ENCODE measurements at regions not wholly inside any gene's neighbourhood (a gene's known extent, or its start where the extent isn't known, plus 50 kb on each side); places are given as distances from the start of the nearest gene placed in this dataset.

GRCh38 chr5:17888155-17888554, 253.9 kb downstream of the TAF11L14 start:
- in situ Hi-C loops (cut with MboI; ENCODE audit: low sequenced_read_pairs) = no loop called here

DNA sequence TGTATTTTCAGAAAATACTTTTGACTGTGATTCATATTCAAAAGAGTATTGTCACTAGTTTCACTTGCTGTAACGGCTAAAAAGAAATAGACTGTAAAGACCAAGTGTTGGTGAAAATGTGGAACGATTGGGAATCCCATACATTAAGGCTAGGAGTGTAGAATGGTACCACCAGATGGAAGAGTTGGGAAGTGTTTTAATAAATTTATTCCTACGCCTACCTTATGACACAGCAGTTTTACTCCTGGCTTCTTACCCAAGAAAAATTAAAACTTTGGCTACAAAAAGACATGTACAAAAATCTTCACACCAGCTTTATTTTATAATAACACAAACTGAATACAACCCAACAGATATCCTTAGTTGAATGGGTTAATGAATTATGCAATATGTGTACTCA, 256.2 kb downstream of the TAF11L14 start:
- in situ Hi-C loops (cut with MboI; ENCODE audit: low sequenced_read_pairs) = no loop called here

GRCh38 chr5:17891881-17892280, 257.6 kb downstream of the TAF11L14 start:
- in situ Hi-C loops (cut with MboI; ENCODE audit: low sequenced_read_pairs) = no loop called here

- in situ Hi-C loops (cut with MboI; ENCODE audit: low sequenced_read_pairs) = no loop called here
Observed at GRCh38 chr5:17893026-17893635, 258.9 kb downstream of the TAF11L14 start.

DNA sequence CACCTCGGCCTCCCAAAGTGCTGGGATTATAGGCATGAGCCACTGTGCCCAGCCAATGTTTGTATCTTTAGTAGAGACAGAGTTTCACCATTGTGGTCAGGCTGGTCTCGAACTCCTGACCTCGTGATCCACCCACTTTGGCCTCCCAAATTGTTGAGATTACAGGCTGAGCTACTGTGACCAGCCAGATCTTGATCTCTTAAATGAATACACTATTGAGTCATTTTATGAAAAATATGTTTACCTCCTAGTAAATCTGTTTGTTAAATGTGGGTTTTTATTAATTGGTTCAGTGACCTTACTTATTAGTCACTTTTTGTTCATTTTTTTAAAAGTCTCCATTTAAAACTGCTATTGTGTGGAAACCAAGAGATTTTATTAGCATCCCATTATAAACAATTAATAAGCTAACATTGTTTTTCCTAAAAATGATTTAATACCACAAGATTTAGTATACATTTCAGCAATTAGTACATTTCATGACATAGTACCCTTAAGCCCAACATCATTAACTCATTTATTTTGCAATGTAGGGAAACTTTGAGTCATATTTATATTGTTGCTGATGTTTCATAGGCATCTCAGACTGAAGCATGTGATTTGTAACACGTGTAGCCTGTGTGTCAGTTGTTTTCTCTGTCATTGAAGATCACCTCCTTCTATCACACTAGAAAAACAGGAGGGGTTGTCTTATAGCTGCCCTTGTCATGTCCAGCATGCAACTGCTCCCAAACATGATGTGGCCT, 261.2 kb downstream of the TAF11L14 start:
- in situ Hi-C loops (cut with MboI; ENCODE audit: low sequenced_read_pairs) = no loop called here

DNA sequence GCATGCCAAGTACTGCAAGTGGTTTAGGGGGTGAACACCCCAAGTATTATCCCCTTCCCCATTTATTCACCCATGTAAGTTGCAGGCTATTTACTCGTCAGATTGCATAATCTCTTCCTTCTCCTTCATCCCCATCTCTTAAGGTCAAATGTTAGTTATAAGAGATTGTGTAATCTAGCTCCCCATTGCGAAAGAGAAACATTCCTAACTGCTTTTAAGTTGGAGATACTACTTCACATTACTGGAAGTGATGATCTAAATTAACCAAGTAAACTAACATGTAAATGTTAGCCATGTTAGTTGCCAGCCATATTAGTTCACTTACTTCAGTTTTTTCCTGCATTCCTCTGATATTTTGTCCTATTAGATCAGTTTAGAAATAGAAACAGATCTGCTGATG, 262.3 kb downstream of the TAF11L14 start:
- in situ Hi-C loops (cut with MboI; ENCODE audit: low sequenced_read_pairs) = no loop called here

- in situ Hi-C loops (cut with MboI; ENCODE audit: low sequenced_read_pairs) = no loop called here
Observed at GRCh38 chr5:17897776-17898175, 263.5 kb downstream of the TAF11L14 start.

GRCh38 chr5:17898766-17899165, 264.5 kb downstream of the TAF11L14 start:
- in situ Hi-C loops (cut with MboI; ENCODE audit: low sequenced_read_pairs) = no loop called here

DNA sequence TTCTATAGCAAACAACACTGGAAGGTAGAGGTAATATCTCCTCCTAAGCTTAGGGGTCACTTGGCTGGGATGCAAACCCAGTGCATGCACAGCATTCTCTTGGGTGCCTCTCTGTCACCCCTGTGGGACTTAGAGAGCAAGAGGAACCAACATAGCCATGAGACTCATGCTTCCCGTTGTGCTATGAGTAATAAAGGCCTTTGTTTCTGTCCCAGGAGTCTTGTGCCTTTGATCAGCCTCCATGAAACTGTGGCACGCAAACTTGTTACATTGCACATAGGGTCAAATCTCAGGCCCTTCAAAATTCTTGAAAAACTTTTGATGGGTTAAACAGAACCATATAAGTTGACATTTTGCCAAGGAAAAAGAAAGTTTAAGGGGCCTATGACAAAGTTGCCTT, 272.8 kb downstream of the TAF11L14 start:
- in situ Hi-C loops (cut with MboI; ENCODE audit: low sequenced_read_pairs) = no loop called here

DNA sequence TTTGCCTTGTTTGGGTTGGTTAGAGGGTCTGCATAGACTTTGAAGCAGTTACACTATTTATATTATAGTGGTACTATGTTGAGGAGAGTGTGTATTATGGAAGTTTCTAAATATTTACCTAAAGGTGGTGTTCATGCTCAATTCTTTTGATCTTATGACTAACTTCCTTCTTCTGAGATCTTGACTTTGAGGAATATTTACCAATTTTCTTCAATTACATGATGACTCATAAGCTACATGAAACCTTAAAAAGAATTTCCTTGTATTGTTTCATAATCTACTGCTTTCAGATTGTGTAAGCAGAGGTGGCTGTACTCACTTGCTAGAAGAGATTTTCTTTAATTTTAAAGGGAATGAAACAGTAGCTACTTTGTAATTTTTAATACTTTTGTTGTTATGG, 276.1 kb downstream of the TAF11L14 start:
- in situ Hi-C loops (cut with MboI; ENCODE audit: low sequenced_read_pairs) = no loop called here

GRCh38 chr5:17912794-17913193, 278.5 kb downstream of the TAF11L14 start:
- in situ Hi-C loops (cut with MboI; ENCODE audit: low sequenced_read_pairs) = no loop called here

GRCh38 chr5:17916446-17916845, 282.2 kb downstream of the TAF11L14 start:
- in situ Hi-C loops (cut with MboI; ENCODE audit: low sequenced_read_pairs) = no loop called here

DNA sequence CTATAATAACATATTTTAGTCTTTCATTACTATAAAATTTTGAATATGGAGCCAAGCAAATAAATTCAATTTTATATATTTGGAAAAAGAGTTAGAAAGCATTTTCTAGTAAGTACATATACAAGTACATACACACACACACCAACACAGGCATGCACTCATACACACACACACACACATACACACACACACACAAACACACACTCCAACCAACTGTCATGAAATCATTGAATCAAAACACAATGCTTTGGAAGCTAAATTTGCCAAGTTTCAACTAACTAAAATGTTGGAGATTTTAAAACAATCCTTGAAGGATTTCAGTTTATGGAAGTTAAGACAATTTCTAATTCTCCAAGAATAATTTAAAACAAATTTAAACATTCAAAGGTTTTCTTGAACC, 283.2 kb downstream of the TAF11L14 start:
- in situ Hi-C loops (cut with MboI; ENCODE audit: low sequenced_read_pairs) = no loop called here

- in situ Hi-C loops (cut with MboI; ENCODE audit: low sequenced_read_pairs) = no loop called here
Observed at GRCh38 chr5:17918373-17919104, 284.3 kb downstream of the TAF11L14 start.

DNA sequence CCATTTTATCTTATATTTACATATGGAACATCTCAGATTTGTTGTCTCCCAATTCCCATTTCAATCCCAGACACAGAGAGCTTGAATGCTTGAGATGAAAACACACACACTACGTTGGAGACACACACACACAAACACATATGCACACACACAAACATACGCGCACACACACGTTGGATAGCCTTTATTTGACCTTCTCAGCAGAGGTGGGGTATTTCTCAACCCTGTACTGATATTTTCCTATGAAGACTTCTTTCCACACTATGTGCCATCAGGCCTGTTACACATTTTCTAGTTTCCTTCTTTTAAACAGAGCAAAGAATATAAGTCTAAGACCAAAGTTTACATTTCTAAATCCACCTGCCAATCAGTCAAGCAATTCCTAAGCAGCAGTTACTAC, 291.0 kb downstream of the TAF11L14 start:
- in situ Hi-C loops (cut with MboI; ENCODE audit: low sequenced_read_pairs) = no loop called here

DNA sequence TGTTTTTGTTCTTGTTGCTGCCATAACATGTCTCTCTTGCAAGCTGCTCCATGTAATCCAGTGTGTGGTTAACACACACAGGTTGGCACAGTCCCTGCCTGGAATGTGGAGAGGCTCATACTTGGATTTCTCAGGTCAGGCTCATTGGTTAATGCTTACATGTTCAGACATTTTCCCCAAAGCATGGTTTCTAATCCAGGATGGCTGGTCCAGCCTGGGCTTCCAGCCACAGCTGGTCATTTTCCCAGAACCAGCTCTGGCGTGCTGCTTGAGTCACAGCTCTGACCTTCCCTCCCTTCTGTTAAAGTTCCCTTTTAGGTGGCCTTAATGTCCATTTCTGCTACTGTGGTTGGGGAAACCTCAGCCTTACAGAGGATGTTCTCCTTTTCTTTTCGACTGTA, 294.3 kb downstream of the TAF11L14 start:
- in situ Hi-C loops (cut with MboI; ENCODE audit: low sequenced_read_pairs) = no loop called here

DNA sequence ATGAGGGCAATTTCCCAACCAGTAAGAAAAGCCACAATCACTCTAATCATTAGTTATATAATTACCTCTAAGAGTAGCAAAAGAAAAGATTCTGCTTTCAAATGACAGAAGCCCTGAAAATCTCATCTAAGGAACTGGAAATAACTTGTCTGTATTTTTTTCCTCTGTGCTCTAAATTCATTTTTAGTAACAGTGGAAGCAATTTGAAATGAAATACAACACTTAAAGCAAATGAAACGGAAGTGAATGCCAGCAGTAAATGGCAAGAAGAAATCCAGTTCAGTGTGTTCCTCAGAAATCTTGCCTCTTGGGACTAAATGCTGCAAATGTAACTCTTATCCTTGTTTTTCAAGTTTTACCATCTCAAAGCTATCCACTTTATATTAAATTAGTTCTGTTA, 294.9 kb downstream of the TAF11L14 start:
- in situ Hi-C loops (cut with MboI; ENCODE audit: low sequenced_read_pairs) = no loop called here

- in situ Hi-C loops (cut with MboI; ENCODE audit: low sequenced_read_pairs) = no loop called here
Observed at GRCh38 chr5:17930346-17930745, 296.1 kb downstream of the TAF11L14 start.

GRCh38 chr5:17944046-17944445, 309.8 kb downstream of the TAF11L14 start:
- in situ Hi-C loops (cut with MboI; ENCODE audit: low sequenced_read_pairs) = no loop called here

GRCh38 chr5:17947029-17947428, 312.8 kb downstream of the TAF11L14 start:
- in situ Hi-C loops (cut with MboI; ENCODE audit: low sequenced_read_pairs) = no loop called here

DNA sequence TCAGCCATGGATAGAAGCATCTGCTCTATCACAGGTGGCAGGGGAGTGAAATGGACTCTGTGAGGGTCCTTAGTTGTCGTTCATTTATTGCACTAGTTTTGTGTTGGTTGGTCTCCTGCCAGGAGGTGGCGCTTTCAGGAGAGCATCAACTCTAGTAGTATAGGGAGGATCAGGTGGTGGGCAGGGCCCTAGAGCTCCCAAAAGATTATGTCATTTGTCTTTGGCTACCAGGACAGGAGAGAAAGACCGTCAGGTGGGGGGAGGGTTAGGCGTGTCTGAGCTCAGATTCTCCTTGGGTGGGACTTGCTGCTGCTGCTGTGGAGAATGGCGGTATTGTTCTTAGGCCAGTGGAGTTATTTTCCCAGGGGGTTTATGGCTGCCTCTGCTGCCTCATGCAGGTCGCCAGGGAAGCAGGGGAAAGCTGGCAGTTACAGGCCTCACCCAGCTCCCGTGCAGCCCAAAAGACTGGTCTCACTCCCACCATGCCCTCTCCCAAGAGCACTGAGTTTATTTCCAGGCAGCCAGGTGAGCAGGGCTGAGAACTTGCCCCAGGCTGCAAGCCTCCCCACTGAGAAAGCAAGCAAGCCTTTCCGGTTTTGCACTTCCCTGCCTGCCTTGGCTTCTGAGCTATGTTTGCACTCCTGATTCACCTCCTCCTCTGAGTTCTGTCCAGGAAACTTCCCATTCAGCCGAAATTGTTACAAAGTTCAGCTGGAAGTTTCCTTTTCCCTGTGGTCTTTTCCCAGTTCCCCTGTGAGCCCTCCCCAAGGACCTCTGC, 317.3 kb downstream of the TAF11L14 start:
- in situ Hi-C loops (cut with MboI; ENCODE audit: low sequenced_read_pairs) = no loop called here
